T follicular helper cell (primary cell): ENCODE measurements at regions not wholly inside any gene's neighbourhood (a gene's known extent, or its start where the extent isn't known, plus 50 kb on each side); places are given as distances from the start of the nearest gene placed in this dataset.

Source experiments
- DNase-seq: peaks from one replicate; pipeline ENCODE4 v3.0.0-alpha.2; 2020; ENCODE audit warnings: low read depth

- no peak for DNase-seq
These were observed 87.0 kb upstream of the ONECUT1 start for GRCh38 chr15:52876991-52877663.

GRCh38 chr15:52872036-52872818, 82.1 kb upstream of the ONECUT1 start:
- DNase-seq, result no peak

GRCh38 chr15:52870015-52870414, 79.9 kb upstream of the ONECUT1 start:
- no peak for DNase-seq

GRCh38 chr15:52866698-52867097, 76.6 kb upstream of the ONECUT1 start:
- DNase-seq, result no peak

- no peak for DNase-seq
These were observed 72.5 kb upstream of the ONECUT1 start for GRCh38 chr15:52862677-52863076.

- DNase-seq, result no peak
These were observed 68.6 kb upstream of the ONECUT1 start for GRCh38 chr15:52858782-52859176.

- no peak for DNase-seq
These were observed 68.0 kb upstream of the ONECUT1 start for GRCh38 chr15:52857937-52858781.

- no peak for DNase-seq
These were observed 67.3 kb upstream of the ONECUT1 start for GRCh38 chr15:52857471-52857870.

- DNase-seq, result no peak
These were observed 66.2 kb upstream of the ONECUT1 start for GRCh38 chr15:52856286-52856685.

GRCh38 chr15:52855157-52855556, 65.0 kb upstream of the ONECUT1 start:
- no peak for DNase-seq

GRCh38 chr15:52844823-52845222, 54.7 kb upstream of the ONECUT1 start:
- DNase-seq, result no peak
